ENCODE measurements at regions not wholly inside any gene's neighbourhood (a gene's known extent, or its start where the extent isn't known, plus 50 kb on each side); places are given as distances from the start of the nearest gene placed in this dataset.

DNA sequence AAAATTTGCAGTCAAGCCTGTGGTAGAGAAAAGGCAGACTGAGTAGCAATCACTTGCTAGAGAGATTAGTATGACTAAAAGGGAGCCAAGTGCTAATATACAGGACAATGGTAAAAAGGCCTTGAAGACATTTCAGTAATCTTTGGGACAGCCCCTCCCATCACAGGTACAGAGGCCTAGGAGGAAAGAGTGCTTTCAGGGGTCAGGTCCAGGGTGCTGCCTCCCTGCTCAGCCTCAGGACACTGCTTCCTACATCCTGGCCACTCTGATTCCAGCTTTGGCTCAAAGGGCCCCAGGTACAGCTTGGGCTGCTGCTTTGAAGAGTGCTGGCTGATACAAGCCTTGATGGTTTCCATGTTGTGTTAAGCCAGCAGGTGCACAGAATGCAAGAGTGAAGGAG lies 543.5 kb downstream of the MMUT start:
- TF ChIP-seq, protein P1, sequence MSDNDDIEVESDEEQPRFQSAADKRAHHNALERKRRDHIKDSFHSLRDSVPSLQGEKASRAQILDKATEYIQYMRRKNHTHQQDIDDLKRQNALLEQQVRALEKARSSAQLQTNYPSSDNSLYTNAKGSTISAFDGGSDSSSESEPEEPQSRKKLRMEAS (IDR thresholded peaks at IDR 0.05; ENCODE audit: low read depth, low read length) = no peak
- TF ChIP-seq POLR2A (IDR thresholded peaks at IDR 0.05; ENCODE audit: extremely low read depth, insufficient read length) (no peak), MYC (IDR thresholded peaks at IDR 0.05; ENCODE audit: low read depth, low read length) (no peak)
- TF ChIP-seq, protein P2, sequence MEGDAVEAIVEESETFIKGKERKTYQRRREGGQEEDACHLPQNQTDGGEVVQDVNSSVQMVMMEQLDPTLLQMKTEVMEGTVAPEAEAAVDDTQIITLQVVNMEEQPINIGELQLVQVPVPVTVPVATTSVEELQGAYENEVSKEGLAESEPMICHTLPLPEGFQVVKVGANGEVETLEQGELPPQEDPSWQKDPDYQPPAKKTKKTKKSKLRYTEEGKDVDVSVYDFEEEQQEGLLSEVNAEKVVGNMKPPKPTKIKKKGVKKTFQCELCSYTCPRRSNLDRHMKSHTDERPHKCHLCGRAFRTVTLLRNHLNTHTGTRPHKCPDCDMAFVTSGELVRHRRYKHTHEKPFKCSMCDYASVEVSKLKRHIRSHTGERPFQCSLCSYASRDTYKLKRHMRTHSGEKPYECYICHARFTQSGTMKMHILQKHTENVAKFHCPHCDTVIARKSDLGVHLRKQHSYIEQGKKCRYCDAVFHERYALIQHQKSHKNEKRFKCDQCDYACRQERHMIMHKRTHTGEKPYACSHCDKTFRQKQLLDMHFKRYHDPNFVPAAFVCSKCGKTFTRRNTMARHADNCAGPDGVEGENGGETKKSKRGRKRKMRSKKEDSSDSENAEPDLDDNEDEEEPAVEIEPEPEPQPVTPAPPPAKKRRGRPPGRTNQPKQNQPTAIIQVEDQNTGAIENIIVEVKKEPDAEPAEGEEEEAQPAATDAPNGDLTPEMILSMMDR (IDR thresholded peaks at IDR 0.05; ENCODE audit: low read depth, low read length) = no peak
- DNase-seq (ENCODE audit: low read depth) = no peak
- no peak overlapping the region for H3K4me3 ChIP-seq (ENCODE audit: low read depth, low read length)

DNA sequence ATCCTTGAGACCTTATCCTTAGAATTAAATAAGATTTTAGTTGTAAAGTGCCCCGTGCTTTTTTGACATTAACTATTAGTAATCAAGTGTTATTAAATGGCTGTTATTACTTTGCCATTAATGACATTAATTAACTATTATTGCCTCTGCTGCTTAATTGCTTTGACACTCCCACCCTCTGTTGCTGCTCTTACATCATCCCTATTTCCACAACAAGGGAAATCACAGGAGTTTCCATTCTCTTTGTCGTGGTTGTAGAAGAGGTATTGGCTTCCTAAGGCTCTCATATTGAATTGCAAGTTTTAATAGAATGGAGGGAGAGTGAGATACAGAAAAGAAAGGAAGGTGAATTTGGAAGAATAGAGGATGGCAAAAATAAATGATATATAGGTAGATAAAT lies 545.8 kb downstream of the MMUT start:
- TF ChIP-seq, protein P2 (IDR thresholded peaks at IDR 0.05; ENCODE audit: low read depth, low read length) = no peak
- DNase-seq (ENCODE audit: low read depth) = no peak

DNA sequence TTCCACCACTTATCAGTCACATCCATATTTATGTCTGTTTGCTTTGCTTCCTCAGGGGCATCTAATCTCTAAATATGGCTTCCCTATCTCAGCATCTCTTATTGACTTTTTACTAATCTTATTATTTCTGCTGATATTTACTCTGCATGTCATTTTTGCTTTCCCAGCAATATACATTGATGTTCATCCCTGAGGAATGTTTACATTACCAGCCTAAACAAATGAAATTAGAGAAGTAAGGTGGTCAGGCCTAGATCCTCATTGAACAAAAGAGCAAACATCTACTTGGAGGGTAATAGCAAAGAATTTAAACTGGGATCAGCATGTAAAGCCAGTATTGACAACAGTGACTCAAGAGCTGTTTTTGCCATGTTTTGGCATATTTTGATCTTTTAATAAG lies 546.4 kb downstream of the MMUT start:
- no peak for DNase-seq (ENCODE audit: low read depth)
- H3K4me3 ChIP-seq (ENCODE audit: low read depth, low read length) = no peak overlapping the region
- TF ChIP-seq, protein P1 (IDR thresholded peaks at IDR 0.05; ENCODE audit: low read depth, low read length) = no peak

More for the DNA sequence above, 545.8 kb downstream of the MMUT start:
- H3K4me3 ChIP-seq (ENCODE audit: low read depth, low read length) = no peak overlapping the region

DNA sequence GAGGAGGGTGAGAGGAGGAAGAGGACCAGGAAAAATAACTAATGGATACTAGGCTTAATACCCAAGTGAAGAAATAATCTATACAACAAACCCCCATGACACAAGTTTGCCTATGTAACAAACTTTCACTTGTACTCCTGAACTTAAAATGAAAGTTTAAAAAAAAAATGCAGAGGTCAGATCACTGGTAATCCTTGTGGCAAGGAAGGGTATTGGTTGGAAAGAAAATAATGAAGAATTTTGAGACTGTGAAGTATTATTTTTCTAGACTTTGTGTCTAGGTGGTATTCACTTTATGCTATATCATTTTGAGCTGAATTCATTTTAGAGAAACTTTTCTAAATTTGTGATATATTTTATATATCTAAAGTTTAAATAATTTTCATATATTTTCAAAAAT lies 547.5 kb downstream of the MMUT start:
- no peak overlapping the region for H3K4me3 ChIP-seq (ENCODE audit: low read depth, low read length)
- TF ChIP-seq MYC (IDR thresholded peaks at IDR 0.05; ENCODE audit: low read depth, low read length) (no peak), POLR2A (IDR thresholded peaks at IDR 0.05; ENCODE audit: extremely low read depth, insufficient read length) (no peak)
- TF ChIP-seq, protein P2 (IDR thresholded peaks at IDR 0.05; ENCODE audit: low read depth, low read length) = no peak
- TF ChIP-seq, protein P1 (IDR thresholded peaks at IDR 0.05; ENCODE audit: low read depth, low read length) = no peak
- DNase-seq (ENCODE audit: low read depth) = no peak

DNA sequence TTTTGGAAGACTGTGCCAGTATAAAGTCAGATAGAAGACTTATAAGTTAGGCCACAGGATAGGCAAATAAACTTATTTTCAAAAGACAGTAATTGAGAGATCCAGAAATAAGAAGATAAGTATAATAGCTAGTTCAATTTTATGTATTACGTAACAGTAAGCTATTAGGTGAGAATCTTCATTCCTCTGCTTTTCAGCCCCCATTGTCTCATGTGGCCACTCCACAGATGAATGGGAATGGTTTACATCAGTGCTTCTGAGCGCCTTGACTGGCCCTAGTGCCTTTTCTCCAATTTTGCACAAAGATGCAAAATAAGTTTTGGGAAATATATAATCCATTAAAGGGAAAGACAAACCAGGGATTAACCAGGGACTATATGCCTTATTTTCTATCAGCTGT lies 550.5 kb downstream of the MMUT start:
- no peak for DNase-seq (ENCODE audit: low read depth)
- H3K4me3 ChIP-seq (ENCODE audit: low read depth, low read length) = no peak overlapping the region
- no peak for TF ChIP-seq POLR2A (IDR thresholded peaks at IDR 0.05; ENCODE audit: extremely low read depth, insufficient read length)
- TF ChIP-seq, protein P2 (IDR thresholded peaks at IDR 0.05; ENCODE audit: low read depth, low read length) = no peak
- no peak for TF ChIP-seq MYC (IDR thresholded peaks at IDR 0.05; ENCODE audit: low read depth, low read length)
- TF ChIP-seq, protein P1 (IDR thresholded peaks at IDR 0.05; ENCODE audit: low read depth, low read length) = no peak

DNA sequence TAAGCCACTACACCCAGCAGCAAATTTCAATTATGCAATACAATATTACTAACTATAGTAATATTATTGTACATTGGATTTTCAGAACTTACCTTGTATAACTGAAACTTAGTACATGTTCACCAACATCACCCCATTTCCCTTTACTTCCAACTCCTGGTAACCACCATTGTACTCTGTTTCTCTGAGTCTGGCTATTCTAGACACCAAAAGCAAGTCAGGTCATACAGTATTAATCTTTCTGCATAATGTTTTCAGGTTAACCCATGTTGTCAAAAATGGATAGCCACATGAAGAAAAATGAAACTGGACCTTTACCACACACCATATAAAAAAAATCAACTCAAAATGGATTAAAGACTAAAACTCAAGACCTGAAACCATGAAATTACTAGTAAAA lies 558.2 kb downstream of the MMUT start:
- TF ChIP-seq POLR2A (IDR thresholded peaks at IDR 0.05; ENCODE audit: extremely low read depth, insufficient read length) = no peak
- TF ChIP-seq, protein P2 (IDR thresholded peaks at IDR 0.05; ENCODE audit: low read depth, low read length) = no peak
- no peak for DNase-seq (ENCODE audit: low read depth)
- no peak overlapping the region for H3K4me3 ChIP-seq (ENCODE audit: low read depth, low read length)

Data from NB4 (cell line).